ENCODE measurements at regions not wholly inside any gene's neighbourhood (a gene's known extent, or its start where the extent isn't known, plus 50 kb on each side); places are given as distances from the start of the nearest gene placed in this dataset.

DNA sequence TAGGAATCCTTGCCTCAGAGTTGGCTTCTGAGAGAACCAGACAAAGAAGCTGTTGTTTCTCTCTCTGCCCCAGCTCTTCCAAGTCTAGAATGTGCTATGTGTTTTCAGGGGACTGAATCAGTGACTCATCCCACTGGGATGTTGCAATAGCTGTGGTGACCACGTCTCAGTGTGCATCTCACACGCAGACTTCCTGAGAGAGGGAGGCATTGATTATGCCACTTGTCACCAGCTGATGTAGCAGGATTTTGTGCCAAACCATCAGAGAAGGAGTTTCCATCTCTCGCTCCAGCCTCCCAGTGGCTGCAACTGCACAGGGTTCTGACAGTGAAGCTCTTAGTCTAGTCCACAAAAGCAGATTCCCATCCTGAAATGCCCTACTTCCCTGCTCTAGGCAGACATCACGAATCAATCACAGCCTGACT is 455.8 kb downstream of the MIAT start:
- Histone ChIP-seq H4K20me1 (ENCODE audit: control insufficient read depth, insufficient read depth, insufficient read length) (no peaks in the 10 kb centered on the region), H2AK5ac (ENCODE audit: insufficient read length, low read length) (no peak overlapping the region), H3T11ph (ENCODE audit: low read length) (no peak overlapping the region), H3K4me1 (ENCODE audit: insufficient read depth, low read length) (0 out of 2 replicates have a peak, but pooled peaks cover 2% of the 10 kb centered on the region), H3K56ac (ENCODE audit: insufficient read length, low read depth, low read length) (no peak overlapping the region), H4K91ac (ENCODE audit: insufficient read length, low read depth, low read length) (no peak overlapping the region), H3K14ac (ENCODE audit: insufficient read depth, low read length) (no peak overlapping the region), H3K27me3 (ENCODE audit: insufficient read depth, low read length) (no peaks in the 10 kb centered on the region), H3K79me2 (ENCODE audit: insufficient read depth, low read length) (no peaks in the 10 kb centered on the region), H3K4me2 (ENCODE audit: insufficient read depth, insufficient read length, low read length) (no peak overlapping the region), H3K4ac (ENCODE audit: low read depth, low read length) (no peak overlapping the region), H3K27ac (ENCODE audit: insufficient read length, low read depth, low read length) (no peak overlapping the region), H3K23me2 (ENCODE audit: insufficient read length, low read depth, low read length, poor library complexity, severe bottlenecking) (no peaks in the 10 kb centered on the region), H2BK15ac (ENCODE audit: low read depth, low read length) (no peak overlapping the region), H2AFZ (ENCODE audit: low read length) (no peak overlapping the region), H2BK20ac (ENCODE audit: low read depth, low read length, poor library complexity, severe bottlenecking) (no peak overlapping the region), H3K9me3 (ENCODE audit: control insufficient read depth, low read depth, low read length) (no peaks in the 10 kb centered on the region), H4K8ac (replicated peaks; ENCODE audit: insufficient read length, low read depth, low read length) (no peak overlapping the region), H4K5ac (ENCODE audit: insufficient read length, low read depth, low read length) (no peak overlapping the region), H3K79me1 (ENCODE audit: insufficient read depth, low read depth, low read length, poor library complexity, severe bottlenecking) (no peaks in the 10 kb centered on the region), H3K9ac (ENCODE audit: extremely low read depth, insufficient read length, low read length) (no peak overlapping the region), H3K18ac (ENCODE audit: insufficient read length, low read depth, low read length) (no peak overlapping the region), H3K23ac (ENCODE audit: insufficient read length, low read depth, low read length) (no peak overlapping the region), H2BK5ac (ENCODE audit: insufficient read length, low read length) (no peak overlapping the region), H2BK120ac (ENCODE audit: low read depth, low read length, poor library complexity, severe bottlenecking) (no peak overlapping the region), H2BK12ac (ENCODE audit: insufficient read length, low read depth, low read length) (no peak overlapping the region)
- H3K27ac Mint-ChIP-seq, result no peak overlapping the region; a peak in 2 of 7 replicates
- no peak overlapping the region for H3K4me3 Mint-ChIP-seq
- H3K9me3 Mint-ChIP-seq, result no peaks in the 10 kb centered on the region; a peak in 1 of 5 replicates
- H3K27me3 Mint-ChIP-seq (ENCODE audit: low read depth), result peaks cover 5% of the 10 kb centered on the region
- no CpG with 5 or more reads among the region's 4 CpGs for WGBS (ENCODE audit: extremely low coverage, insufficient read length, low lambda C conversion rate)
- DNase-seq, result no peak
- H3K4me1 Mint-ChIP-seq, result peaks cover 8 to 20% of the 10 kb centered on the region in 2 experiments; a peak in 3 of 4 replicates
- no peaks in the 10 kb centered on the region for H3K36me3 Mint-ChIP-seq (ENCODE audit: insufficient read depth in 1 of 3, low read depth in 3 of 3)
- TF ChIP-seq, protein P1, sequence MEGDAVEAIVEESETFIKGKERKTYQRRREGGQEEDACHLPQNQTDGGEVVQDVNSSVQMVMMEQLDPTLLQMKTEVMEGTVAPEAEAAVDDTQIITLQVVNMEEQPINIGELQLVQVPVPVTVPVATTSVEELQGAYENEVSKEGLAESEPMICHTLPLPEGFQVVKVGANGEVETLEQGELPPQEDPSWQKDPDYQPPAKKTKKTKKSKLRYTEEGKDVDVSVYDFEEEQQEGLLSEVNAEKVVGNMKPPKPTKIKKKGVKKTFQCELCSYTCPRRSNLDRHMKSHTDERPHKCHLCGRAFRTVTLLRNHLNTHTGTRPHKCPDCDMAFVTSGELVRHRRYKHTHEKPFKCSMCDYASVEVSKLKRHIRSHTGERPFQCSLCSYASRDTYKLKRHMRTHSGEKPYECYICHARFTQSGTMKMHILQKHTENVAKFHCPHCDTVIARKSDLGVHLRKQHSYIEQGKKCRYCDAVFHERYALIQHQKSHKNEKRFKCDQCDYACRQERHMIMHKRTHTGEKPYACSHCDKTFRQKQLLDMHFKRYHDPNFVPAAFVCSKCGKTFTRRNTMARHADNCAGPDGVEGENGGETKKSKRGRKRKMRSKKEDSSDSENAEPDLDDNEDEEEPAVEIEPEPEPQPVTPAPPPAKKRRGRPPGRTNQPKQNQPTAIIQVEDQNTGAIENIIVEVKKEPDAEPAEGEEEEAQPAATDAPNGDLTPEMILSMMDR (conservative IDR thresholded peaks at IDR 0.05), result no peak
